ENCODE measurements at regions not wholly inside any gene's neighbourhood (a gene's known extent, or its start where the extent isn't known, plus 50 kb on each side); places are given as distances from the start of the nearest gene placed in this dataset.

GRCh38 chr12:5364036-5364770 lies 67.7 kb upstream of the NTF3 start:
- no peak for TF ChIP-seq CTCF (conservative IDR thresholded peaks at IDR 0.05 in 1 of 2, IDR thresholded peaks at IDR 0.05 in 1 of 2; ENCODE audit: extremely low read depth in 1 of 2, insufficient read depth in 1 of 2, low read depth in 1 of 2, low read length in 2 of 2)
- TF ChIP-seq EZH2 (IDR thresholded peaks at IDR 0.05; ENCODE audit: borderline replicate concordance, low read length): no peak
